ENCODE measurements at regions not wholly inside any gene's neighbourhood (a gene's known extent, or its start where the extent isn't known, plus 50 kb on each side); places are given as distances from the start of the nearest gene placed in this dataset.
"Not testable (repeated sequence)": the region's sequence is repeated elsewhere in the genome, so short reads cannot be mapped to it uniquely, and the experiment has no call there.

DNA sequence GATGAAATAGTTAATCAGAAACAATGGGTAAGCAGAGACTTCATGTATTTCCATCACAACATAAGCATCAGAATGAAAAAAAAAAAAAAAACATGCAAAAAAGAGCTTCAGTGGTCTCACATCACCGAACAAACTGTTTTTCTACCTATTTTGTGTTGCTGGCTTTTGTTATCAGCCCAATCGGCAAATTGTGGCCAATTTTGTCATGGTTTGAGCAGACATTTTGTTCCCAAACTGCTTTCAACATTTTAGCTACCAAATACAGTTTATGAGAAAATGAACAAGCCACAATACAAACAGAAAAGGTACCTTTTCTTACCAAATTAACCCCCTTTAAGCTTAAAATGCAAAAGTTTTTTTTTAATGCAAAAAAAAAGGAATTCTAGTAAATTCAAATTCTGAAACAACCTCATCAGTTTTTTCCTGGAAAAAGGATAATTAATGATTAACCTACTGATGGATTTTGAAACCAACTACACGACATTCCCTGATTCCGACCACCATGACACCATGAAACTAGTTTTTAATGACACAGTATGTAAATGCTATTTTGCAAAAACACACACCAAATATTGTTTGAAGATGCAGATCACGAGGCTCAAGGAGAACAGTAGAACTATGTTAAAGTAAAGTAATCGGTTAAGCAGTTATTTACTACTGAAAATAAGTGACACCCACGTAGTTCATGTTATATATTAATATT is 316.7 kb downstream of the BCL2L11 start:
- not testable (repeated sequence) for H3K4me3 Mint-ChIP-seq (ENCODE audit: unreplicated experiment); H3K4me1 Mint-ChIP-seq (ENCODE audit: low read depth, unreplicated experiment); H3K27me3 Mint-ChIP-seq (ENCODE audit: unreplicated experiment); DNase-seq; H3K27ac Mint-ChIP-seq (ENCODE audit: unreplicated experiment); H3K36me3 Mint-ChIP-seq (ENCODE audit: unreplicated experiment); H3K9me3 Mint-ChIP-seq (ENCODE audit: unreplicated experiment)

DNA sequence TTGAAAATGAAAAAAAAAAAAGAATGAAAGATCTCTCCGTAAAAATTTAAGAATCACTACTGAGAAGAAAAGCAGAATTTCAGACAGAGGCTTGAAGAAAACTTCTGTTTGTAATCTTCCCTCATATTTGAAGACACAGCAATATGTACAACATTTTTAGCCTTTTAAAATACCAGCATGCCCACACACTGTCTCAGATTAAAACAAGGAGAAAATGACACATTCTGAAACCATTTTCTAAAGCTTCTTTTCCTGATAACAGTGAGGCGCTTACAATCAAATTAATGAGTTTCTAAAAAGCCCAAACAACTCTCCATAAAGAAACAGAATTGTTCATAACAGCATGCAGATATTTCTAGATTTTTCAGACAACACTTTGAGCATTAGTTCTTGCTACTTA is 317.4 kb downstream of the BCL2L11 start:
- not testable (repeated sequence) for H3K27ac Mint-ChIP-seq (ENCODE audit: unreplicated experiment); H3K4me1 Mint-ChIP-seq (ENCODE audit: low read depth, unreplicated experiment); H3K27me3 Mint-ChIP-seq (ENCODE audit: unreplicated experiment); H3K4me3 Mint-ChIP-seq (ENCODE audit: unreplicated experiment); DNase-seq; H3K9me3 Mint-ChIP-seq (ENCODE audit: unreplicated experiment); H3K36me3 Mint-ChIP-seq (ENCODE audit: unreplicated experiment)

DNA sequence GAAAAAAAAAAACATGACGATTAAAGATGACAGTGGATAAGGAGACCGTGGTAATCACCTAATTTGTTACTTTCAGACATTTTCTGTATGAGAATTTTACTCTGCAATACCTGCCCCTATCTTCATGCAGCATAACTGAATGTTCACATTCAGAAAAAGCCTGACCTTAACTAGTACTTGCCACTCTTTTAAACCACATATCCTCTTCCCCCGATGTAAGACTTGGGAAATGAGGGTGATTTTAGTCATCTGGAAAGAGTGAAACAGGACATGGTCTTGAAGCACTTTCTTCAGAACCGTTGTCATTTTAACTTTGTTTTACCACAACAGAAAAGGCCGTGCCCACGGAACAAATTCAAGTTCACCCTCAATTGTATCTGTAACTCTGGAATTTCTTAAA is 318.5 kb downstream of the BCL2L11 start:
- not testable (repeated sequence) for H3K27ac Mint-ChIP-seq (ENCODE audit: unreplicated experiment); DNase-seq; H3K4me1 Mint-ChIP-seq (ENCODE audit: low read depth, unreplicated experiment); H3K27me3 Mint-ChIP-seq (ENCODE audit: unreplicated experiment); H3K36me3 Mint-ChIP-seq (ENCODE audit: unreplicated experiment); H3K9me3 Mint-ChIP-seq (ENCODE audit: unreplicated experiment); H3K4me3 Mint-ChIP-seq (ENCODE audit: unreplicated experiment)

DNA sequence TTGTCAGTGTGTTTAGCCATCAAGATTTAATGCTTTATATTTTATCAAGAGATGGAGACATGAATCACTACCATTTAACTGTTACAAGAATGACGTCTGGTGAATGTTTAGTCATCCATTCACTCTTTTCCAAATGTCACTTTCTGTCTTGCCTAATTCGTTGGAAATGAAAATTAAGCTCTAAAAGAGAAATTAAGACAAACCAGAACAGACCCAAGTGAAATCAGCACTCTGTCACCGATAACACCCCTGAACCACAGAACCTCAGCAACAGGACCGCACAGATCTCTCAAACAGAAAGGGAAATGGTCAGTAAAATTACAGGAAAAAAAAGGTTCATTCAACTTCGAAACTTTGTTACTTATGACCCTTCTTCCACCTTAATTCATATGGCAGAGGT is 320.9 kb downstream of the BCL2L11 start:
- not testable (repeated sequence) for H3K36me3 Mint-ChIP-seq (ENCODE audit: unreplicated experiment); H3K27ac Mint-ChIP-seq (ENCODE audit: unreplicated experiment); H3K4me1 Mint-ChIP-seq (ENCODE audit: low read depth, unreplicated experiment); DNase-seq; H3K27me3 Mint-ChIP-seq (ENCODE audit: unreplicated experiment); H3K4me3 Mint-ChIP-seq (ENCODE audit: unreplicated experiment); H3K9me3 Mint-ChIP-seq (ENCODE audit: unreplicated experiment)

DNA sequence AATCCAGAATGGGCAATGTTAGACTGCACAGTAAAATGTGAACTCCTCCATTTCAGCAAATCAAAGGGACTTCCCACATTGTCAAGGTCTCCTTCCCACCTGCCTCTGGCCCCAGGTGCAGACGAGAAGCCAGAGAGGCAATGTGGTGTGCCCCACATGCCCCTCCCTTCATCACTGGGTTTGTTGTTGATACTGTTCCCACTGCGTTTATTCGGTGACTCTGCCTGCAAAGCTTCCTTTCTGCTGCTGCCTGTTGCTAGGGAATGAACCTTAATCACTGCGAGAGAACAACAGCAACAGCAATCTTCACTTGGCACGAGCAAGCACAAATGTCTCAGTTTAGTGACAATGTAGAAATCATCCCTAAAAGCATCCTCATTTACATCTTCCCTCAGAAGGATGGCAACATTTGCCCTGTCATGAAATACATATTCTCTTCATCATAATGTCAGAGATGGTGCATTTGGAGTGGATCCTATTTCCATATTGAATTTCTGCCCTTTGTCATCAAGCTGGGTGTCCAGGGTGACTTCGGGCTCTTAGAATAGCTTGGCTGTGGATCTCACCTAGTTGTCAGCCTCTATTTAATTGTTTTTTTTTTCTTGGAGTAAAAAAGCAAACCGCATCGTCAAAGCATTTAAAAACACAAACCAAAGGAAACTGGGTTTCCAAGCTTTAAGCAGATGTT is 322.2 kb downstream of the BCL2L11 start:
- not testable (repeated sequence) for H3K27me3 Mint-ChIP-seq (ENCODE audit: unreplicated experiment); H3K4me3 Mint-ChIP-seq (ENCODE audit: unreplicated experiment); H3K4me1 Mint-ChIP-seq (ENCODE audit: low read depth, unreplicated experiment); H3K36me3 Mint-ChIP-seq (ENCODE audit: unreplicated experiment); H3K27ac Mint-ChIP-seq (ENCODE audit: unreplicated experiment); H3K9me3 Mint-ChIP-seq (ENCODE audit: unreplicated experiment); DNase-seq

DNA sequence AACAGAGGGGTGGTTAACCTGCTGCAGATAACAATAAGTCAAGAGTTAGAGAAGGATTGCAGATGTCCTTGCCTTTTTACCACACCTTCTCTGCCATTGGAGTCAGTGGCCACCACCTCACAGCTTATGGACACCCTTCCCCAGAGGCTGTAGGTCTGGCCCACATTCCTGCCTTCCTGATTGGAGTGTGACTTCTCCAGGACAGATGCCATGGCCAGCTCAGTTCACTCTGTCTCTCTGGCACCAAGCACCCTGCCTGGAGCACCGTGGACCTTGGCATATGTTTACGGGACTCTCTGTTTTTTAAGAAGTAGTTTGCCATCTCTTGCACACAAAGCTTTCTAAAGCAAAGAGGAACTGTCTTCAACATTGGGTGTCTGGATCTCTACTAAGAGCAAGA is 323.8 kb downstream of the BCL2L11 start:
- not testable (repeated sequence) for H3K9me3 Mint-ChIP-seq (ENCODE audit: unreplicated experiment); DNase-seq; H3K36me3 Mint-ChIP-seq (ENCODE audit: unreplicated experiment); H3K27ac Mint-ChIP-seq (ENCODE audit: unreplicated experiment); H3K27me3 Mint-ChIP-seq (ENCODE audit: unreplicated experiment); H3K4me3 Mint-ChIP-seq (ENCODE audit: unreplicated experiment); H3K4me1 Mint-ChIP-seq (ENCODE audit: low read depth, unreplicated experiment)

DNA sequence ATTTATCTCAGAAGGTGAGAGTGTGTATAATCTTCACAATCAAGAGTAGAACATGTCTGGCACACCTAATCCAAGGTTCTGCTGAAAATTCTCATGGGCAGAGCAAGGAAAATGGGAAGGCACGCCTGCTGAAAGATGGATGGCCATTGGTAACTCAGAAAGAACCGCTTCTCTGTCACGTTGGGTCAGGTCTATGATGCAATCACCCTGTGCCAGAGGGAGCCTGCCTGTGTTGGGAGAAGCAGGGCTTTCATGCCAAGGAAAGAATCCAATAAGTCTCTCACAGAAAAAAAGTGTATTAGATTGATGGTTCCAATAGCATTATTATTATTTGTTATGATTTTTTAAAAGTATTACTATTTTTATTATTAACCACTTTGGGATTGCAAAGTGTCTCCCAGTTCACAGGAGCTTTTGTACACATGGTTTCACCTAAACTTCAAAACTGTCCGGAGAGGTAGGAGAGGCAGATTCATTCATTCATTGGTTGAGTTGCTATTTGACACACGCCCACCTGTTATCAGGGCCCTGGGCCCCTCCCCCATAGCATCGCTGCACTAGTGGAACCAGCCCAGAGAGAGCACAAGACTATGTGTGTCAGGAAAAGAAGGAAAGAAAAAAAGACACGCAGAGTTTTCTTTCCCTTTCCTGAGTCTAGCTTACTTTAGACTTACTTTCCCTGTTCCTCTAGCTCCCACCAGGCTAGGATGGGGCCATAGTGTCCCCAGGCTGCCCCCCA is 324.6 kb downstream of the BCL2L11 start:
- not testable (repeated sequence) for H3K36me3 Mint-ChIP-seq (ENCODE audit: unreplicated experiment); H3K27me3 Mint-ChIP-seq (ENCODE audit: unreplicated experiment); H3K9me3 Mint-ChIP-seq (ENCODE audit: unreplicated experiment); H3K27ac Mint-ChIP-seq (ENCODE audit: unreplicated experiment); H3K4me3 Mint-ChIP-seq (ENCODE audit: unreplicated experiment); DNase-seq; H3K4me1 Mint-ChIP-seq (ENCODE audit: low read depth, unreplicated experiment)

DNA sequence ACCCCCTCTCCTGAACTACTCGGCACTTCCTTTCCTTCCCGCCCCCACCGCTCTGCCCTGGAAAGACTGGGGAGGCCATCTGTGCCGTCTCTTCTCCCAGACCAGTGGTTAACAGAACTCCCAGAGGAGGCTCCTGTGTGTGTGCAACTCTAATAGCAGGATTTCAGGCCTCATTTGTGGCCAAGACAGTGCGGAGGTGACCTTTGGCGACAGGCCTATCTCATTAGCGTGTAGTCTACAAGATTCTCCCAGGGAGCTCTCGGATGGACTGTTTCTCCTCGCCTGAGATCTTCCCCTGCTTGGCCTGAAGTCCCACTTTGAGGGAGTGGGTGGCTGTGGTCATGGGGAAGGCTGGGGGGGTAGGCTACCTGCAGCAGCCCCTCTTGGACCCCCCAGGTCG is 325.2 kb downstream of the BCL2L11 start:
- not testable (repeated sequence) for H3K4me1 Mint-ChIP-seq (ENCODE audit: low read depth, unreplicated experiment); H3K9me3 Mint-ChIP-seq (ENCODE audit: unreplicated experiment); DNase-seq; H3K27ac Mint-ChIP-seq (ENCODE audit: unreplicated experiment); H3K4me3 Mint-ChIP-seq (ENCODE audit: unreplicated experiment); H3K36me3 Mint-ChIP-seq (ENCODE audit: unreplicated experiment); H3K27me3 Mint-ChIP-seq (ENCODE audit: unreplicated experiment)

DNA sequence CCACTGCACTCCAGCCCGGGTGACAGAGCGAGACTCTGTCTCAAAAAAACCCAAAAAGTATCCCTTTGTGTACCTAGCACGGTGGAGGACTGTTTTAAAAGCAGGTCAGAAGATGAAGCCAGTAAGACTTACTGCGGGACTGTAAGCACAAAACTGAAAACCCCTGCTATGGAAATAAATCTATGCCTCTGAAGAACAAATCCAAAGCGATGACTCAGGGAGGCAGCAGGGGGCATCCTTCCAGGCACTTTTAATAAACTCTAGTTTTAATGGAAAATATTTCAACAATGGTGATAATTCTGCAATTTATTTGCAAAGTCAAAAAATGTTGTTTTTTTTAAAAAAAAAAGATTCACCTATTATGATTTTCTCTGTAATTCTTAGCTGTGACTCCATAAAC is 326.8 kb downstream of the BCL2L11 start:
- not testable (repeated sequence) for H3K9me3 Mint-ChIP-seq (ENCODE audit: unreplicated experiment); H3K27ac Mint-ChIP-seq (ENCODE audit: unreplicated experiment); H3K4me3 Mint-ChIP-seq (ENCODE audit: unreplicated experiment); DNase-seq; H3K27me3 Mint-ChIP-seq (ENCODE audit: unreplicated experiment); H3K36me3 Mint-ChIP-seq (ENCODE audit: unreplicated experiment); H3K4me1 Mint-ChIP-seq (ENCODE audit: low read depth, unreplicated experiment)

DNA sequence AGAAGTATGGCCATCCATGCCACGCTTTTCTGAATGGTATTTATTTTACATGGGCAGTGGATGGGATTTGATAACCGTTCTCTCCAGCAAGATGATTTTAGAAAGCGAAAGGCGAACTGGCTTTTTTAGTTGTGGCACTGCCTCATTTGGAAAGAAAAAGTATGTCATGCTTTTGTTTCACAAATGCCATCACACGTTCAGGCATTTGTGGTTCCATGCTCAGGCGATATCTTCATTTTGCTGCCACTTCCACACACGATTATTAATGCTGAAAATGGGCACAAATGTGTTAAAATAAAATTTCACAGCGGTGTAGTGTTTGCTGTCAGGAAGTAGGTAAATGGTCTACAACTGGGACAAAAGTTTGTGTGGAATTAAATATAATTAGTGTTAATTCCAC is 328.1 kb downstream of the BCL2L11 start:
- DNase-seq; H3K9me3 Mint-ChIP-seq (ENCODE audit: unreplicated experiment); H3K36me3 Mint-ChIP-seq (ENCODE audit: unreplicated experiment); H3K27ac Mint-ChIP-seq (ENCODE audit: unreplicated experiment); H3K27me3 Mint-ChIP-seq (ENCODE audit: unreplicated experiment); H3K4me3 Mint-ChIP-seq (ENCODE audit: unreplicated experiment); H3K4me1 Mint-ChIP-seq (ENCODE audit: low read depth, unreplicated experiment): not testable (repeated sequence)

DNA sequence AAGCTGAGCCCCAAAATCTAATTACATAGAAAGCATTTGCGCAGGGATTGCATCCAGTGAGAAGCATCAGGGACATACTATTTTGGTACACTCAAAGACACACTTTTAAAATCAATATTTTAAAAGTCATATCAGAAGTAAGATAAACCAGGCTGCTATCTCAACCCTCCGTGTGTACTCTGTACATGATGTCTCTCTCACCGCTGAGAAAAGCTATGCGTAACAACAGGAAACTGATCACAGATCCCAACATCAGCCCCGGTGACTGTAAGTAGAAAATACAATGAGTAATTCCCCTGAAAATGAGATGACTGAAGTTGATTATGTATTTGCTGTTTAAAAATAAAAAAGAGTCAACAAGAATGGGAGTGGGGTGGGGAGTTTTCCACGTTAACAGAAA is 329.8 kb downstream of the BCL2L11 start:
- not testable (repeated sequence) for DNase-seq; H3K27me3 Mint-ChIP-seq (ENCODE audit: unreplicated experiment); H3K4me1 Mint-ChIP-seq (ENCODE audit: low read depth, unreplicated experiment); H3K4me3 Mint-ChIP-seq (ENCODE audit: unreplicated experiment); H3K36me3 Mint-ChIP-seq (ENCODE audit: unreplicated experiment); H3K9me3 Mint-ChIP-seq (ENCODE audit: unreplicated experiment); H3K27ac Mint-ChIP-seq (ENCODE audit: unreplicated experiment)

DNA sequence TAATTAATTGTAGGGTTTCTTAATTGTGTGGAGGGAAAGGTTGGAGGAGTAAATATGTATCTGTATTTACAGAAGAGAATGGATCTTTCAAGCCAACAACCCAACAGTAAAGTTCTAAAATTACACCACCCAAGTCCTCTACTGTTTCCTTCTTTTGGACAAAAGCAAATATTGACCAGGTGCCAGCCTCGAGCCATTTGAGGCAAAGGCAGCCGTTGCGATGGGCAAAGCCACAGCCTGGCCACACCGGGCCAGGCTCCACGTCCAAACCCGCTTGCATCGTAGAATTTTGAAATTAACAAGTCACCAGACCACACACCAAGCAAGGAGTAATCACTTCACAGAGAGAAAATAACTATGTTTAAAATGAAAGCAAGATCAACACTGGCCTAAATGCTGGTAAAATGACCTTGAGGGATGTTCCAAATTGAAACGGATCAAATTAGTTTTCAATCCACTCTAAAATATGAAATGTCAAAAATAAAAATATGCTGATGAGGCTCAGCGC is 331.0 kb downstream of the BCL2L11 start:
- not testable (repeated sequence) for H3K36me3 Mint-ChIP-seq (ENCODE audit: unreplicated experiment); DNase-seq; H3K27me3 Mint-ChIP-seq (ENCODE audit: unreplicated experiment); H3K27ac Mint-ChIP-seq (ENCODE audit: unreplicated experiment); H3K4me1 Mint-ChIP-seq (ENCODE audit: low read depth, unreplicated experiment); H3K9me3 Mint-ChIP-seq (ENCODE audit: unreplicated experiment); H3K4me3 Mint-ChIP-seq (ENCODE audit: unreplicated experiment)

Measured in glutamatergic neuron (in vitro differentiated cells).